ENCODE measurements at regions not wholly inside any gene's neighbourhood (a gene's known extent, or its start where the extent isn't known, plus 50 kb on each side); places are given as distances from the start of the nearest gene placed in this dataset.
"Not testable (repeated sequence)": the region's sequence is repeated elsewhere in the genome, so short reads cannot be mapped to it uniquely, and the experiment has no call there.

DNA sequence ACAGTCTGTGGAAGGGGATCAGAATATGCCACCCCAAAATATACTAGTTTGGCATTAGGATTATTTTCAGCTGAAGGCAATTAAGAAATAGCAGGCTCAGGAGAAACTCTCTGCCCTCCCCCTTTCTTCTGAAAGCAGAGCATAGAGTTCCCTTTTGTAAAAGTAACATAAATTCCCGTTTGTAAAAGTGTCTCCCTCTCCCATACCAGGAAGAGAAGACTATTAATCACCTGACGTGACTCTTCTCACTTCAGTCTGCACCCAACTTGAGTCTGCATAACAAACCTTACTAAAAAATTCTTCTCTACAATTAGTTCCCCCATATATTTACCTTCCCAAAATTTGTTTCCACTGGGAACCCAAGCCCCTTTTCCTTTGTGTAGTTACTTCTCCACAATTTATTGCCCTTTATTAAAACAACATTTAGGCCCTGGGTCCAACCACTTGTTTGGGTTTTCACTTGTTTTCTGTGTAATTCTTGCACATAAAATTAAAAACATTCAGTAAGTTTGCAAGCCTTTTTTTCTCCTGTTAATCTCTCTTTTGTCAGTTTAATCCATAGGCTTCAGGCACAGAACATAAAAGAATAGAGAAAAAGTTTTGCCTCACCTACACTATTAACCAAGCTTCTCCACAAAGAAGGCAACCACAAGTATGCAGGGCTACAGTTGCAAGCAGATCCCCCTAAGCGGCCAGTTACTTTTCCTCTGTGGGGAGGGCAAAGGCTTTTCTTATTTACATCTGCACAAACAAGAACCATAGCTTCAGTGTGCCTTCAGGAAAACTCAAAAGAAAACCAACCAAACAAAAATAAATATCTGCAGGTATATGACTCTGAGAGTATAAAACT is 73.8 kb upstream of the EPCAM start:
- DNase-seq, result no peak

DNA sequence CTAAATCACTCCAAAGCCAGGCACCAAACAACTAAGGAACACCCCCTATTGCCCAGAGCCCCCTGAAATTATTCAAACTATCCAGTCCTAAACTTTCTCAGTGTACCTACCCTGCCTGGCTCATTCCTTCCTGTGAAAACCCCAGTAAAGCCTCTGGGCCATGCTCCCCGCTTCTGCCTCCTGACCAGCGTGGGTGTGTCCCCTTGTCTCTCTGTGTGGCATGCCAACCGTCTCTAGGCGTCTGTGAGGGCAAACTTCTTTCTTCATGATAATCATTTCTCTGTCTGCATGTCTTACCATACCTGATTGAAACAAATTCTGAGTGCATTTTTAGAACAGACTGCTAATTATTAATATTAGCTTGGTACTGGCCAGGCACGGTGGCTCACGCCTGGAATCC is 75.1 kb upstream of the EPCAM start:
- no peak for DNase-seq

DNA sequence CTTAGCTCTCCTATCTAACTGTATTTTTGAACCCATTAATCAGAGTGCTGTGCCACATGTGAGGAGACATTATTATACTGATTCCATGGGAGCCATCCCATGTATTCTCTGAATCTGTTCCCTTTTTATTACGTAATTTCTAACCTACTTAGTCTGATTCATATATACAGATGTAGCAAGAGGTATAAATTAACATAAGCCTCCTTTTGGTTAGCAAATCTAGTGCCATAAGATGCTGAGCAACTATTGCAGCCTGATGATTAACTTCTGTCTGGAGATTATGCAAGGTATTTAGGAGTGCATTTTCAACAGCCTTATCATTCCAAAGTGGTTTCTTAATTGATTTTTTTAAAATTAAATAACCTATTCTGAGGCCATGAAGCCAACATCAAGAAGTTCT is 80.2 kb upstream of the EPCAM start:
- no peak for DNase-seq

DNA sequence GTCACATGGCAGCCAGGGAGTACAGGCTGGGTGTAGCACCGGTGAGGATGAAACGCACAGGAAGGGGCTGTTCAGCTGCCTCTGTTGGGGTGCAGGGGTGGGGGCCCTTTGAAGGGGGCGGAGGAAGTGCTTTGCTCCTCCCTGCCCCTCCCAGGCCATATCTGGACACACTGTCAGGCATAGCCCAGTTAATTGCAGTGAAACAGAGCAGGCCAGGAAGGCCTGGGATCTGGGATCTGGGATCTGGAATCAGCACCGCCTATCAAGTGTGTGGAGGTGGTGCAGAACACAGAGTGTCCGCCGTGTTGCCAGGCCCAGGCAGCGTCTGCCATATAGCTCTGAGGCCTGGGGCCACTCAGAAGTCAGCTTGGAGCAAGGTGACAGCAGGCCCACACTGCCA is 85.5 kb upstream of the EPCAM start:
- no peak for DNase-seq

DNA sequence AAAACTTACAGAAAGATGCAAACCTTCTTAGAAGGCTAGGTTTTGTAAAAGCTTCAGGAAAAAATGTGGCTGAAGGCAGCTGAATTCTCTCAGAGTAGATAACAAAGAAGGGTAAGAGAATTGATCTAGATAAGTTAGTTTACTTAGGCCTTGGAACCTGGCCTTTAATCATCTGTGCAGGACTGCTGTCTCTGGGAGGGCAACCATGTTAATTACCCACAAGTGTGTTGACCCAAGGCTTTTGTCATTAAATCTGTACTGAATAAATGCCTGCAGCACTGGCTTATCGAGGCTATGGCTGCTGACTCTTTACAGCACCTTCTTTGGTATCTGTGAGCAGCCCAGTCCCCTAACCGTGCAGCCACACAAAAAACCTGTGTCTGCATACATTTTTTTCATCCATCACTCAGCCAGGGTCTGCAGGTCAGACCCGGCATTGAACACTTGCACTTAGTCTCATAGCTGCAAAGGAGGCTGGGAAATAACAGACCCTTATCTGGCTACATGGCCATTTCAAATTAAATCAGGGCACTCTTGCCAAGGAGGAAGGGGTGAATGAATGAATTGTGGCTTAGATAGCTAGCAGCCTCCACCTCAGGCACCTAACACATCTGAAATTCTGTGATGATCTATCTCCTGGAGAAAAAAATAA is 86.4 kb upstream of the EPCAM start:
- no peak for DNase-seq

DNA sequence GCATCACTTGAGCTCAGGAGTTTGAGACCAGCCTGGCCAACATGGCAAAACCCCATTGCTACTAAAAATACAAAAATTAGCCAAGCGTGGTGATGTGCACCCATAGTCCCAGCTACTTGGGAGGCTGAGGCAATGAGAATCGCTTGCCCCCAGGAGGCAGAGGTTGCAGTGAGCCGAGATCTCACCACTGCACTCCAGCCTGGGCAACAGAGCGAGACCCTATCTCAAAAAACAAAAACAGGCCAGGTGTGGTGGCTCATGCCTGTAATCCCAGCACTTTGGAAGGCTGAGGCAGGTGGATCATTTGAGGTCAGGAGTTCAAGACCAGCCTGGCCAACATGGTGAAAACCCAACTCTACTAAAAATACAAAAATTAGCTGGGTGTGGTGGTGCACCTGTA is 89.6 kb upstream of the EPCAM start:
- not testable (repeated sequence) for DNase-seq

DNA sequence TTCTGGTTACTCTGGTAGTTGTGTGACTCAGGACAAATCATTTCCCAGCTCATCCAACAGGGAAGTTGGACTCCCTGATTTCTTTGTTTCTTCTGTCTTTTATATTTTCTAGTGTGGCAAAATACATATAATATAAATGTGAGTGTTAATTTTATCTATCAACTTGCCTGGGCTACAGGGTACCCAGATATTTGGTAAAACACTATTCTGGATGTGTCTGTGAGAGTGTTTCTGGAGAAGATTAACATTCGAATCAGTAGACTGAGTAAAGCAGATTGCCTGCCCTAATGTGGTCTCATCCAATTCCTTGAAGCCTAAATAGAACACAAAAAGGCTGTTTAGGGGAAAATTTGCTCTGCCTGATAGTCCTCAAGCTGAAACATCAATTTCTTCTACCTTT is 91.1 kb upstream of the EPCAM start:
- no peak for DNase-seq

DNA sequence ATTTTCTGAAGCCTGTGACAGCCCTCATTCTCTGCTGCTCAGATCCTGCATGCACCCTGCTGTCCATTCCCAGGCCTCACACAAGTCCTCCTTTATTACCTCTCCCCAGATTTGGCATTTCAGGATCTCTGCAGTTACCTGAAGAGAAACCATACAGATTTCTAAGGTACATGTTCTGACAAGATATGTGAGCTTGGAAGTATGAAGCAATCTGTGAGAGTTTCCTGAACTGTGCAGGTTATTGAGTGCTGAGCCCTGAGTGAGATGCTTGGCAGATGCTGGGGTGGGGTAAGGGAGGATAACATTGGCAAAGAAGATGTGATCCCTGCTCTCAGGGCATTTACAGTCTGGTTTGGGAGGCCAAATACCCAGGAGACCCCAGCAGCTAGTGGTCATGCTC is 91.9 kb upstream of the EPCAM start:
- no peak for DNase-seq

DNA sequence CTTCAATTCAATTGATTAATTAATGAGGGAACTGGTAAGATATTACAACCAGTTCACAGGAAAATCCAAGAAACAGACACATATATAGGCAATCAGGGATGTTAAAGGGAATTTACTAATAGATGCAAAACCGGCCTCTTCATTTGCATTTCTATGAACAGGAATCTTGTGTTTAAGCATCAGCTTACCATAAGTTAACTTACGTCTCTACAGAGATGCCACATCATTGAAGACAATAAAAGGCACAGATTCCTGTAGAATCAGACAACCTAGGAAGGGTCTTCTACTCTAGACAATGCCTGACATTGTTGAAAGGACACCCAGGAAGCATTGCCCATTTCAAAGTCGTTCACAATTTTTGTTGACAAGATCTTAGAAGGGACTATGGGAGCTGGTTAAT is 93.0 kb upstream of the EPCAM start:
- no peak for DNase-seq

DNA sequence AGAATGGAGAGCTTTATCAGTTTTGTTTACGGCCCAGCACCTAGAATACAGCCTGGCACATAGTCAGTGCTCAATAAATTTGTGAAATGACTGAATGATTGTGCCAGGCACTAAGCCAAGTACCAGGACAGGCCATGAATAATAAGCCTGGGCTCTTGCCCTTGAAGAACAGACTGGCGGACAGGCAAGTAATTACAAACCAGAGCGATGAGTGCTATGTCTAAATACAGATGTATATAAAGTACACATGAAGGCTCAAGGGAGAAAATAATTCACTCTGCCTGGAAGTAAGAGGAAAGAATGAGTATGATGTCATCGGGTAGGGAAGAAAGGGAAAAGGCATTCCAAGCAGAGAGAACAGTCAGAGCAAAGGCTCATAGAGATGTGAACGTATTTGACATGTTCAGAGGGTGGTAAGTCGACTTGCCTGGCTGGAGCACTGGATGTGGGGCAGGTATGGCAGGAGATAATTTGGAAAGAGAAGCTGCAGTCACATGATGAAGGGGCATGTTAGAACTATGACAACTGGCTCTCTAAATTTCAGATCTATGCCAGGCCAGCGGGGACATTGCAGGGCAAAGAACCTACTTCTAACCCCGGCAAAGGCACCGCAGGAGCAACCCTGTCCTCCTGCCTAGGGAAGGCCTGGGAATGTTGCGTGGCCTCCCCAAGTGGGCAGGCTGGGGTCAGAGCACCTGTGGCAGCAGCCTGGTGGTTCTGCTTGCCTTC is 94.9 kb upstream of the EPCAM start:
- no peak for DNase-seq

DNA sequence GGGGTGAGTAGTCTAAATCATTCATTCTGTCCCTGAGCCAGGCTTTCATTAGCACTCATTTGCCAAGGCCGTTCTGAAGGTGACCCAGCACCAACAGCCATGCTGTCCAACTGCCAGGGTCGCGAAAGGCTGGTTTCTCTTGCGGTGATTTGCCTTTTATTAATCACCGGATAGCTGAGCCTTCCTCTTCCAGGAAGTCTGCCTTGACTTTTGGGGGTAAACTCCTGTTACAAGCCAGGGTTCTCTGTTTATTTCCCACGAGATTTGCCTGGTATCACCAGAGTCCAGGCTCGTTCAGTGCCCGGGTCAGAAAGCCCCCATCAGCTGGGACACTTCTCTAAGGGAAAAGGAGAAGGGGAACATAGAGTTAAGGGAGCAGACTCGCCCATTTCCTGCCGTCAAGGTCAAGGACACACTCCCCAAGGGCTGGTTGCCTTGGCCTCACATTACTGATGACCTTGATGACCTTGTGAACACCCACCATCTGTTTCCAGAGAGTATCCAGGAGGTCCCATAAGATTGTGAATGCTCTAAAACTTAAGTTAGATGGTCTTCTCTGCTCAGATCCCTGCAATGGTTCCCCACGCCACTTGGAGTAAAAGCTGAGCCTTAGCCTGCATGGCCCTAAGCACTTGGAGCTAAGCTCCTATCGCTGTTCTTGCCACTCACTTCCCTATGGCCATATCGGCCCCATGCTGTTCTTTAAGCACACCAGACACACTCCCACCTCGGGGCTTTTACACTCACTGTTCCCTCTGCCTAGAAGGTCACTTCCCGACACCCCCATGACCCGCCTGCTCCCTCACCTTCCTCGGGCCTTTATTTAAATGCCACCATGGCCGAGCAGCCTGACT is 96.0 kb upstream of the EPCAM start:
- DNase-seq, result no peak

DNA sequence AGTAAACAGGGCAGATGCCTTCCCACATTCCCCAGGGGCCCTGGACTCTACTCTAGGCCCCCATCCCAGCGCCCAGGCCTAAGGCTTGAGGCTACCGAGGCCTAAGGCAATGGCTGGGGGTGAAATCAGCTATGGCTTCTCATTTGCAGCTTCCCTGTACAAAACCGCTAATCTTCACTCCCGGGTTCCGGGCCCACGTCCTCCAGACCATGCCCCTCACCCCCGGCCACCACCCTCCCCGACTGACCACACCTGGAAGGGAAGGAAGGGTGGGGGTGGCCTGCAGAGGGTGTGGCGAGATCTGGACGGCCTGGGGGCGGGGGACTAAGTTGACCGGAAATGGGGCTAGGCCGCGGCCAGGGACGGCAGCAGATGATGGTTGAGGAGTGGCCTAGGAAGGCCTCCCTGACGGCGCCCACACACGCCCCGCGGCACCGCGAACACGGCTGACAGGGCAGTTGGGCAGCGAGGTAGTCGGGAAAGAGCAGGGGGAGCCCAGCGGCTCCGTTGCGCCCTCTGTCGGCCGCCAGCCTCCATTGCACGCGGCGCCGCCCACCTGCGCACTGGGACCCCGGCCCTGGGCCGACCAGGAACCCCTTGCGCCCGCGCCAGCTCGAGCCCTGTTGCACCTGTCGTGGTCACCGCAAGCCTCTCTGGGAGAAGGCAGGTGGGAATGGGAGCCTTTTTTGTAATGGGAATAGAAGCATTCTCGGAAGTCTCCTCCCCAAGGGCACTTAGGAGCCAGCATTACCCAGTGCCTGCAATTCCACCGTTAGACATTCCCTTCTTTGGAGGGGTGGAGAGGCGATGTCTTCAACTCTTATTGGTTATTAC is 95.9 kb upstream of the CALM2 start:
- DNase-seq, result peak; percentile 57

DNA sequence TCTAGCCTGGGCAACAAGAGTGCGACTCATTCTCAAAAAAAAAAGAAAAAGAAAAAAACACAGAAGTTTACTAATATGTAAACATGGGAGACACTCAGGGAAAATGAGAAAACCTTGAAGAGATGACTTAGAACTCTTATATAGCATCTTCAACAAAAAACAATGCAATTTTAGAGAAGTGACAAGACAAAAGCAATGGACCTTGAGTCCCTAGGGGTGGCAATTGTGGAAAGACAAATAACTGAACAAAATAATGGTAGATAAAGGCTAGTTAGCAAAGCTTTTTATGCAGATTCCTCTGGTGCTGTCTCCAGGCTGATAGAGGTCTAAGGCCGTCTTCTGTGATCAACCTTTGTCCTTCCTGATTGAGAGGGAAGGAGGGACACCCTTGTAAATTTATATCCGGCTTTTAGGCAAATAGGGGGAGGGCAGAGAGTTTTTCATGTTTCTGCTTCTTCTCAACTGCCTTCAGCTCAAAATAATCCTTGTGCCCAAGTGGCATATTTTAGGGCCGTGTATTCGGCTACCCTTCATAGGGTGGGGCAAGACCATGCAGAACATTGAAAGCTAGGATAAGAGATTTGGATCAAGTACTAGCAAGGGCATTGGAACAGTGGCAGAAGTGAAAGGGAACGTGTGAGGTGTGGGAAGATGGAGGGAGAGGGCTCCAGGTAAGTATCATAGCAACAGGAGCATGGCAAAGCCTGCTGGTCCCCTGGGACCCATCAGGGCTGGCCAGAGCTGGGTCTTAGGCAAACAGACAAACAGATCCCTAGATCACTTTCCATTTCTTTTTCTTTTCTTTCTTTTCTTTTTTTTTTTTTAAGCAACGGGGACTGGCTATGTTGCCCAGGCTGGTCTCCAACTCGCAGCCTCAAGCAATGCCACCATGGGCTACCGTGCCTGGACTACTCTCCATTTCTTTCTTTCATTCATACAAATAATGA is 95.0 kb upstream of the CALM2 start:
- DNase-seq, result no peak

DNA sequence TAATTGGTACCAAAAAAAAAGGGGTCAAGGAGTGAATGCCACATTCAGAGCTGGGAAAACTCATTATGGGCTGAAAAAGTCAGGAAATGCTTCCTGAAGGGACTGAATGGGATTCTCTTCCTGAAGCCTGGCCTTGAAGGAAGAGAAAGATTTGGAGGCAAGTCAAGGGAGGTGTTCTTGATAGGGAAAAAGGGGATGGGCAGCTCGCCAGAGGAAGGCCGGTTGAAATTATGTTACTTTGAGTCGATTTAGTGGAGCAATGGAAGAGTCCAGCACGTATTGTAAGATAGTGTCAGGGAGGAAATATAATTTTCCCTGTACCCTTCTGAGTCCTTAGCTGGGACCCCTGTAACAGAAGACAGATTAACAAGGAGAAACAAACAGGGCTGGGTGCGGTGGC is 94.1 kb upstream of the CALM2 start:
- DNase-seq, result no peak

DNA sequence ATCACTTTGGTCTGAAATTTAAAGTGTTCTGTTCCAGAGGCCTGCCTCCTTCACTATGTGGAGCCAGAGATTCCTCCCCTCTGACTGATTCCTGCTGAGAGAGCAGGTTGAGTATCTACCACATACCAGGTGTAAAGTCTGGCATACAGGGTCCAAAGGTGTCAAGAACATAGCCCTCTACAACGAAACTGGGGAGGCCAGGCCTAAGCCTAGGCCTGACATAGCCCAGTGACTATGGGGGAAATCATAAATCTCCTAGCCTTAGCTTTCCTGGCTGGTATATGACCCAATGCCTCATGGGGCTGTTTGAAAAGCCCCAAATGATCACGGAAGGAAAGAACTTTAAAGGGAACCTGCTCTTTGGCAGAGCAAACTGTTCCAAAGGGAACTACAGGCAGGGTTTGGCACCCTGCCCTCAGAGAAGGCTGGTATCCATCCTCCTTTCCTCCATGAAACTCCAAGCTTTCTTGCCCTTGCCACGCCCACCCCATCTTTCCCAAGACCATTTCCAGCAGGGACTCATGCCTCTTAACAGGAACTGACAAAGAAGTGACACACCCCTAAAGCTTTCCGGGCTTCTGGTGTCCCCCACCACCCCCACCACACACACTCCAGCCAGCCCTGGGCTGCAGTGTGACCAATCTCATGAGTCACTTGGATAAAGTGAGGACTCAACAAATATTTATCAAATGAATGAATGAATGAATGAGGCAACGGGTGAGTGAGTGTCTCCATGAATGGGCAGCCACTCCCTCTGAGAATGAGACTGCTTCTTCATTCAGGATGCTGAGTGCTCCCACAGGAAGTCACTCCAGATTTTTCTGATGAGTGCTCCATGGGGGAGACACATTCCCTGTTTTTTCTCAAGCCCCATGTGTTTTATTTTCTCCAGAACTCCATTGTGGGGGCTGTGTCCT is 93.3 kb upstream of the CALM2 start:
- DNase-seq, result no peak

DNA sequence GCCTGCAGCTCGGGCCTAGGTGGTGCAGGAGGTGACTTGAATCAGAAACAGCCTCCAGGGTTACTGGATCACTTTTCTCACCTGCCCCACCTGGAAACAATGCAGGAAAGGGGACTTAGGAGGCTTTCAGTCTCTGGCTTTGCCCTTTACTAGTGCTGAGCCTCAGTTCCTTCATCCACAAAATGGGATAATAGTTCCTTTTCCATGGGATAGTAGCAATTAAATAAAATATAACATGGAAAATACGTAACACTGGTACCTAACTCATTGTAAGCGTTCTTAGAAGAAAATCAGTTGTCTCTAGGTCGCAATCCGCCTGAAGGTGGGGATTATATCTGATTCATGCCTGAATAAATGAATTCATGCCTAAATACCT is 91.4 kb upstream of the CALM2 start:
- DNase-seq, result no peak

DNA sequence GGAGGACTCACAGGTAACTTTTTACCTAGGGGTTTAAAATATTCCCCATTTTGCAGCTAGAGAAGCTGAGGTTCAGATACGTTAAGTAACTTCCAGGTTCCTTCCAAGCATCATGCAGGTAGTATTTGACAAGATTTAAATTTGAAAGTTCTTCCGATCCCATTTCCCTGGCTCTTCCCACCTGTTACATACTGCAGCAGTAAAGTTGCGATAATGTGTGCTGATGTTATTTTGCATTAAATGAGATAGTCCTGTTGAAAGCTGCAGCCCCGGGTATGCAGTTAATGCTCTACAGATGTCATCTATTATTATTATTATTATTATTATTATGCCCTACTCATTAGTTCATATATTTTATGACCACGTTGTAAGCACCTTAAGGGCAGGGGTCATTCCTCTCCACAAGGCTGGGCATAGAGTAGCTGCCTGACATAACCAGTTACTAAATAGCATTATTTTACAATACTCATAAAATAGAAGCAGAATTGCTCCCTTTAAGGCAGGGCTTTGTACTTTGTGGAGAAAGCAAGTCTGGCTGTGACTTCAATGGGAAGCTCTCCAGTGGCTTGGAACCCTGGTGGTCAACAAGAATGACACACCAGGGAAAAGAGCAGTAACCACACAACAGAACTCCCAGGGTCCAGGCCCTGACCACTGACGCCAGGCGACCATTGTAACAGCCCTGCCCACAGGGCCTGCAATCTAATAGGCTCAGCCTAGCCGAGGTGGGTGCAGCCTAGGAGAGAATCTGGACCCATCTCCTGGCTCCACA is 90.8 kb upstream of the CALM2 start:
- no peak for DNase-seq

DNA sequence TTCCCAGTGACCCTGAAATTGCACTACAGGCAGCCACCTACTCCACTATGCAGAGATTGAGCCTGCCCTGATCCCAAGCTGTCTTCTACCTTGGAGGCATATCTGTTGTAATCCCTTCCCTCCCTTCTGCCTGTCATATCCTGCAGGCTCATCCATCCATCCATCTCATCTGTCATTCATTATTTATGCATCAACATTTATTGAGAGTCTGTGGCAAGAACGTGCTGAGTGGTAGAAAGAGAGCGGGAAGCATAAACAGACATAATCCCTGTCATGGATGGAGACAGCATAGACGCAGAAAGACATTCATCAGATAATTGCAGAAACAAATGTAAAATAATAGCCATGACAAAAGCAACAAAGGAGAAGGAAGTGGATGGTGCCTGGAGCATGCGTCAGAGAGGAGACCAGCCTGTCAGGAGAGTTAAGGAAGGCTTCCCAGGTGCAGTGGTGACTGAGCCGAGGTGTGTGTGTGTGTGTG is 89.5 kb upstream of the CALM2 start:
- no peak for DNase-seq

DNA sequence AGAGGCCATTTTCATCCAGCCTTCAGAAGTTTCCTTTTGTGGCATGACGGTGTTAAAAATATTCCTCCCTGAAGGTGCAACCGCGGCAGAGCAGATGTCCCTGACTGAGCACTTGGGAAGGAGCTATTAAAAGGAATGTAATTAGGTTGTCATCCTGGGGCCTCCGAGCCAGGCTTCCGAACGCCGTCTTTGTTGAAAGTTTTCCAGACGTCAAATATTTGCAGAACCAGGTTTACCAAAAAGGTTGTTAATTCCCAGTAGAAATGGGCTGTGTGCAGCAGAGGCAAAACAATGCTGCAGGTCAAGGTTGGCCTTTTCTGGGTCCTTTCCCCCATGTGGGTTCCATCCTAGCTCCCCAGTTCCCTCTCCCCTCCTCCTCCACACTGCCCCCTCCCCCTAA is 88.8 kb upstream of the CALM2 start:
- no peak for DNase-seq

Data from CD4-positive, alpha-beta T cell treated with Interleukin-10 for 1 hour (primary cell).